ENCODE measurements at regions not wholly inside any gene's neighbourhood (a gene's known extent, or its start where the extent isn't known, plus 50 kb on each side); places are given as distances from the start of the nearest gene placed in this dataset.
"Not testable (repeated sequence)": the region's sequence is repeated elsewhere in the genome, so short reads cannot be mapped to it uniquely, and the experiment has no call there.

GRCh38 chr1:189718147-189718795 lies 759.4 kb downstream of the BRINP3 start:
- DNase-seq = not testable (repeated sequence)

GRCh38 chr1:189726806-189727205 lies 750.9 kb downstream of the BRINP3 start:
- DNase-seq = no peak

GRCh38 chr1:189751311-189751710 lies 726.4 kb downstream of the BRINP3 start:
- no peak for DNase-seq

- no peak for DNase-seq
Observed at GRCh38 chr1:189752461-189752995, 725.1 kb downstream of the BRINP3 start.

GRCh38 chr1:189755100-189755499 lies 722.6 kb downstream of the BRINP3 start:
- not testable (repeated sequence) for DNase-seq

GRCh38 chr1:189764391-189765320 lies 713.0 kb downstream of the BRINP3 start:
- no peak for DNase-seq

GRCh38 chr1:189769448-189769847 lies 708.2 kb downstream of the BRINP3 start:
- DNase-seq = no peak

GRCh38 chr1:189774721-189775287 lies 702.9 kb downstream of the BRINP3 start:
- DNase-seq = no peak

- DNase-seq = no peak
Observed at GRCh38 chr1:189775343-189775742, 702.3 kb downstream of the BRINP3 start.

GRCh38 chr1:189779034-189779433 lies 698.6 kb downstream of the BRINP3 start:
- no peak for DNase-seq

- no peak for DNase-seq
Observed at GRCh38 chr1:189782295-189782694, 695.4 kb downstream of the BRINP3 start.

GRCh38 chr1:189783456-189783855 lies 694.2 kb downstream of the BRINP3 start:
- no peak for DNase-seq

GRCh38 chr1:189786761-189787160 lies 690.9 kb downstream of the BRINP3 start:
- DNase-seq = no peak

- DNase-seq = no peak
Observed at GRCh38 chr1:189787201-189787600, 690.5 kb downstream of the BRINP3 start.

- no peak for DNase-seq
Observed at GRCh38 chr1:189790335-189790734, 687.3 kb downstream of the BRINP3 start.

GRCh38 chr1:189803364-189803763 lies 674.3 kb downstream of the BRINP3 start:
- DNase-seq = no peak

- no peak for DNase-seq
Observed at GRCh38 chr1:189804352-189804751, 673.3 kb downstream of the BRINP3 start.

GRCh38 chr1:189805735-189806134 lies 671.9 kb downstream of the BRINP3 start:
- no peak for DNase-seq

- not testable (repeated sequence) for DNase-seq
Observed at GRCh38 chr1:189810639-189811038, 667.0 kb downstream of the BRINP3 start.

- DNase-seq = no peak
Observed at GRCh38 chr1:189811960-189812359, 665.7 kb downstream of the BRINP3 start.

- no peak for DNase-seq
Observed at GRCh38 chr1:189816558-189816957, 661.1 kb downstream of the BRINP3 start.

- no peak for DNase-seq
Observed at GRCh38 chr1:189819751-189820150, 657.9 kb downstream of the BRINP3 start.

GRCh38 chr1:189821833-189822232 lies 655.8 kb downstream of the BRINP3 start:
- no peak for DNase-seq

Measured in central memory CD4-positive, alpha-beta T cell (primary cell).